ENCODE measurements at regions not wholly inside any gene's neighbourhood (a gene's known extent, or its start where the extent isn't known, plus 50 kb on each side); places are given as distances from the start of the nearest gene placed in this dataset.
A peak's percentile ranks its signal among the peaks of the same experiment; 100 is the strongest.
"Not testable (repeated sequence)": the region's sequence is repeated elsewhere in the genome, so short reads cannot be mapped to it uniquely, and the experiment has no call there.

- Histone ChIP-seq H3K4me3 (no peak overlapping the region), H3K27ac (no peak overlapping the region), H3K9me3 (replicated peaks) (no peaks in the 10 kb centered on the region), H3K27me3 (no peaks in the 10 kb centered on the region), H3K36me3 (no peaks in the 10 kb centered on the region), H3K4me1 (no peaks in the 10 kb centered on the region)
- peak; percentile 14 to 34 for DNase-seq
These were observed 177.1 kb upstream of the LCORL start for GRCh38 chr4:18198653-18199052.

GRCh38 chr4:18197467-18197866 lies 175.9 kb upstream of the LCORL start:
- DNase-seq, result no peak
- no peaks in the 10 kb centered on the region for H3K36me3 ChIP-seq
- no peak overlapping the region for H3K27ac ChIP-seq
- no peaks in the 10 kb centered on the region for H3K9me3 ChIP-seq (replicated peaks)
- H3K27me3 ChIP-seq, result no peaks in the 10 kb centered on the region
- H3K4me3 ChIP-seq, result no peak overlapping the region
- H3K4me1 ChIP-seq, result no peaks in the 10 kb centered on the region

GRCh38 chr4:18194278-18194677 lies 172.7 kb upstream of the LCORL start:
- Histone ChIP-seq H3K4me3 (no peak overlapping the region), H3K27me3 (no peaks in the 10 kb centered on the region), H3K4me1 (no peaks in the 10 kb centered on the region), H3K27ac (no peak overlapping the region), H3K9me3 (replicated peaks) (no peaks in the 10 kb centered on the region), H3K36me3 (no peaks in the 10 kb centered on the region)
- DNase-seq, result no peak

GRCh38 chr4:18192901-18193300 lies 171.3 kb upstream of the LCORL start:
- Histone ChIP-seq H3K27me3 (no peaks in the 10 kb centered on the region), H3K4me1 (no peaks in the 10 kb centered on the region), H3K9me3 (replicated peaks) (no peaks in the 10 kb centered on the region), H3K4me3 (no peak overlapping the region), H3K36me3 (no peaks in the 10 kb centered on the region), H3K27ac (no peak overlapping the region)
- no peak for DNase-seq

- no peak for DNase-seq
- no peak overlapping the region for H3K27ac ChIP-seq
- H3K9me3 ChIP-seq (replicated peaks), result no peaks in the 10 kb centered on the region
- H3K27me3 ChIP-seq, result 0 out of 2 replicates have a peak, but pooled peaks cover 3% of the 10 kb centered on the region
- H3K36me3 ChIP-seq, result no peaks in the 10 kb centered on the region
- no peaks in the 10 kb centered on the region; the same call in 1 of the 2 replicates for H3K4me1 ChIP-seq
- H3K4me3 ChIP-seq, result no peak overlapping the region
These were observed 163.9 kb upstream of the LCORL start for GRCh38 chr4:18185491-18185890.

GRCh38 chr4:18180892-18181291 lies 159.3 kb upstream of the LCORL start:
- peaks cover 5% of the 10 kb centered on the region; the same call in 1 of the 2 replicates for H3K27me3 ChIP-seq
- no peaks in the 10 kb centered on the region for H3K9me3 ChIP-seq (replicated peaks)
- no peak overlapping the region for H3K27ac ChIP-seq
- H3K36me3 ChIP-seq, result no peaks in the 10 kb centered on the region
- no peak for DNase-seq
- H3K4me3 ChIP-seq, result no peak overlapping the region
- H3K4me1 ChIP-seq, result no peaks in the 10 kb centered on the region; the same call in 1 of the 2 replicates

GRCh38 chr4:18180122-18180521 lies 158.6 kb upstream of the LCORL start:
- Histone ChIP-seq H3K36me3 (no peaks in the 10 kb centered on the region), H3K4me1 (no peaks in the 10 kb centered on the region; the same call in 1 of the 2 replicates), H3K4me3 (no peak overlapping the region), H3K9me3 (replicated peaks) (no peaks in the 10 kb centered on the region), H3K27ac (no peak overlapping the region), H3K27me3 (peaks cover 5% of the 10 kb centered on the region; the same call in 1 of the 2 replicates)
- DNase-seq, result no peak

GRCh38 chr4:18171896-18172295 lies 150.3 kb upstream of the LCORL start:
- Histone ChIP-seq H3K27ac (no peak overlapping the region), H3K27me3 (0 out of 2 replicates have a peak, but pooled peaks cover 5% of the 10 kb centered on the region), H3K9me3 (replicated peaks) (no peaks in the 10 kb centered on the region; the same call in 1 of the 2 replicates), H3K36me3 (no peaks in the 10 kb centered on the region), H3K4me3 (no peak overlapping the region), H3K4me1 (no peaks in the 10 kb centered on the region)
- no peak for DNase-seq

GRCh38 chr4:18167831-18168230 lies 146.3 kb upstream of the LCORL start:
- 0 out of 2 replicates have a peak, but pooled peaks cover 5% of the 10 kb centered on the region for H3K27me3 ChIP-seq
- no peak overlapping the region for H3K4me3 ChIP-seq
- H3K27ac ChIP-seq, result no peak overlapping the region
- H3K36me3 ChIP-seq, result no peaks in the 10 kb centered on the region
- H3K9me3 ChIP-seq (replicated peaks), result no peaks in the 10 kb centered on the region
- DNase-seq, result no peak
- H3K4me1 ChIP-seq, result no peaks in the 10 kb centered on the region

GRCh38 chr4:18166925-18167324 lies 145.4 kb upstream of the LCORL start:
- no peak overlapping the region for H3K27ac ChIP-seq
- 0 out of 2 replicates have a peak, but pooled peaks cover 5% of the 10 kb centered on the region for H3K27me3 ChIP-seq
- no peaks in the 10 kb centered on the region for H3K36me3 ChIP-seq
- H3K4me1 ChIP-seq, result no peaks in the 10 kb centered on the region
- no peak overlapping the region for H3K4me3 ChIP-seq
- no peak for DNase-seq
- no peaks in the 10 kb centered on the region for H3K9me3 ChIP-seq (replicated peaks)

- no peaks in the 10 kb centered on the region for H3K4me1 ChIP-seq
These were observed 140.9 kb upstream of the LCORL start for GRCh38 chr4:18162453-18162852.

GRCh38 chr4:18159117-18159912 lies 137.8 kb upstream of the LCORL start:
- H3K27me3 ChIP-seq; H3K36me3 ChIP-seq; H3K4me3 ChIP-seq; H3K27ac ChIP-seq; H3K9me3 ChIP-seq (replicated peaks); DNase-seq; H3K4me1 ChIP-seq: not testable (repeated sequence)

More at GRCh38 chr4:18162453-18162852, 140.9 kb upstream of the LCORL start:
- Histone ChIP-seq H3K4me3 (no peak overlapping the region), H3K27me3 (no peaks in the 10 kb centered on the region), H3K36me3 (no peaks in the 10 kb centered on the region), H3K9me3 (replicated peaks) (no peaks in the 10 kb centered on the region), H3K27ac (no peak overlapping the region)
- DNase-seq, result no peak

- H3K9me3 ChIP-seq (replicated peaks), result no peaks in the 10 kb centered on the region
- H3K4me1 ChIP-seq, result no peaks in the 10 kb centered on the region
- H3K36me3 ChIP-seq, result no peaks in the 10 kb centered on the region
- H3K27ac ChIP-seq, result no peak overlapping the region
- no peak for DNase-seq
- no peak overlapping the region for H3K4me3 ChIP-seq
- H3K27me3 ChIP-seq, result no peaks in the 10 kb centered on the region
These were observed 133.8 kb upstream of the LCORL start for GRCh38 chr4:18155067-18156041.

- no peaks in the 10 kb centered on the region for H3K36me3 ChIP-seq
- H3K27ac ChIP-seq, result no peak overlapping the region
- no peak for DNase-seq
These were observed 116.6 kb upstream of the LCORL start for GRCh38 chr4:18138076-18138665.

More at GRCh38 chr4:18138076-18138665, 116.6 kb upstream of the LCORL start:
- no peak overlapping the region for H3K4me3 ChIP-seq
- H3K4me1 ChIP-seq, result no peaks in the 10 kb centered on the region
- H3K27me3 ChIP-seq, result no peaks in the 10 kb centered on the region
- no peaks in the 10 kb centered on the region for H3K9me3 ChIP-seq (replicated peaks)

Measured in SJCRH30 (cell line).